Mesenchymal stem cell (in vitro differentiated cells and primary cell): ENCODE measurements at regions not wholly inside any gene's neighbourhood (a gene's known extent, or its start where the extent isn't known, plus 50 kb on each side); places are given as distances from the start of the nearest gene placed in this dataset.

Experiments
- DNase-seq: peaks from one replicate; pipeline ENCODE4 v3.0.0-alpha.2; 2013
- H2AFZ ChIP-seq: one replicate; pipeline ENCODE4 v1.6.1; 2013; ENCODE audit warnings: low read depth, mild to moderate bottlenecking, control low read depth, inconsistent platforms, low read length, moderate library complexity
- H2AK5ac ChIP-seq: 2 replicates; pipeline ENCODE4 v1.6.1; 2013; ENCODE audit warnings: low read length, moderate library complexity, mild to moderate bottlenecking, inconsistent platforms; ENCODE audit not compliant: severe bottlenecking
- H2BK120ac ChIP-seq: one replicate; pipeline ENCODE4 v1.6.1; 2013; ENCODE audit warnings: low read depth, mild to moderate bottlenecking, inconsistent platforms, low read length, moderate library complexity
- H2BK12ac ChIP-seq, 2 experiments: one replicate each; pipeline ENCODE4 v1.6.1; 2013; ENCODE audit warnings: inconsistent platforms in 2 of 2, low read length in 2 of 2, mild to moderate bottlenecking in 2 of 2, moderate library complexity in 2 of 2, control low read depth in 1 of 2
- H2BK15ac ChIP-seq: one replicate; pipeline ENCODE4 v1.6.1; 2013; ENCODE audit warnings: mild to moderate bottlenecking, low read depth, inconsistent platforms; ENCODE audit not compliant: poor library complexity, severe bottlenecking
- H2BK5ac ChIP-seq: 2 replicates; pipeline ENCODE4 v1.6.1; 2013; ENCODE audit warnings: low read depth, mild to moderate bottlenecking, low read length, control low read depth, inconsistent platforms; ENCODE audit not compliant: poor library complexity, severe bottlenecking
- H3K14ac ChIP-seq, 2 experiments: one replicate each; pipeline ENCODE4 v1.6.1; 2013; ENCODE audit warnings: inconsistent platforms in 2 of 2, low read length in 2 of 2, control low read depth in 1 of 2, mild to moderate bottlenecking in 1 of 2, moderate library complexity in 1 of 2
- H3K18ac ChIP-seq, 2 experiments: one replicate each; pipeline ENCODE4 v1.6.1; 2013; ENCODE audit warnings: inconsistent platforms in 2 of 2, low read length in 2 of 2, control low read depth in 1 of 2, low read depth in 1 of 2, mild to moderate bottlenecking in 1 of 2
- H3K23ac ChIP-seq, 2 experiments: one replicate each; pipeline ENCODE4 v1.6.1; 2013; ENCODE audit warnings: inconsistent platforms in 2 of 2, low read length in 2 of 2, mild to moderate bottlenecking in 2 of 2, moderate library complexity in 2 of 2, control low read depth in 1 of 2
- H3K27ac ChIP-seq: 2 replicates; pipeline ENCODE4 v1.5.1; 2013; ENCODE audit warnings: mild to moderate bottlenecking, moderate library complexity, low read length, control low read depth, inconsistent platforms; ENCODE audit not compliant: poor library complexity, severe bottlenecking
- H3K27me3 ChIP-seq, 2 experiments: 2 replicates each; pipeline versions ENCODE4 v1.6.1 to v1.7.0; 2013; ENCODE audit warnings: low read length in 2 of 2, mild to moderate bottlenecking in 2 of 2, moderate library complexity in 2 of 2, control low read depth in 1 of 2, inconsistent platforms in 1 of 2; ENCODE audit not compliant: control insufficient read depth in 1 of 2, insufficient read depth in 1 of 2
- H3K36me3 ChIP-seq, 2 experiments: 2 replicates each; pipeline versions ENCODE4 v1.6.1 to v1.7.0; 2013; ENCODE audit warnings: low read length in 2 of 2, control low read depth in 1 of 2, inconsistent platforms in 1 of 2, low read depth in 1 of 2, mild to moderate bottlenecking in 1 of 2; ENCODE audit not compliant: insufficient read depth in 2 of 2, control insufficient read depth in 1 of 2
- H3K4ac ChIP-seq, 2 experiments: one replicate each; pipeline ENCODE4 v1.6.1; 2013; ENCODE audit warnings: inconsistent platforms in 2 of 2, low read length in 2 of 2, mild to moderate bottlenecking in 2 of 2, moderate library complexity in 2 of 2, control low read depth in 1 of 2, low read depth in 1 of 2
- H3K4me1 ChIP-seq: 2 replicates; pipeline ENCODE4 v1.6.1; 2013; ENCODE audit warnings: low read depth, low read length, control low read depth; ENCODE audit not compliant: control insufficient read depth, insufficient read depth
- H3K4me2 ChIP-seq: 2 replicates; pipeline ENCODE4 v1.6.1; 2013; ENCODE audit warnings: low read length, mild to moderate bottlenecking, inconsistent platforms; ENCODE audit not compliant: poor library complexity, severe bottlenecking
- H3K4me3 ChIP-seq, 2 experiments: 2 replicates each; pipeline versions ENCODE4 v1.5.1 to v1.7.0; 2013; ENCODE audit warnings: low read length in 2 of 2, mild to moderate bottlenecking in 2 of 2, control low read depth in 1 of 2, low read depth in 1 of 2; ENCODE audit not compliant: insufficient read depth in 1 of 2
- H3K79me1 ChIP-seq: replicated peaks from 2 replicates; pipeline ENCODE4 v1.6.1; 2013; ENCODE audit warnings: mild to moderate bottlenecking, control low read depth, low read length, inconsistent platforms; ENCODE audit not compliant: poor library complexity, severe bottlenecking
- H3K9ac ChIP-seq: 2 replicates; pipeline ENCODE4 v1.7.0; 2013; ENCODE audit warnings: mild to moderate bottlenecking, low read length, moderate library complexity
- H3K9me3 ChIP-seq: 2 replicates; pipeline ENCODE4 v1.7.0; 2013; ENCODE audit warnings: mild to moderate bottlenecking, low read length; ENCODE audit not compliant: control insufficient read depth
- H4K8ac ChIP-seq: one replicate; pipeline ENCODE4 v1.6.1; 2013; ENCODE audit warnings: inconsistent platforms, mild to moderate bottlenecking, low read length, moderate library complexity
- H4K91ac ChIP-seq: one replicate; pipeline ENCODE4 v1.6.1; 2013; ENCODE audit warnings: mild to moderate bottlenecking, low read length, inconsistent platforms
- WGBS: methylation state at CpG from one replicate; pipeline ENCODE4 v1.1.7; 2013; ENCODE audit warnings: mixed read lengths; 5-methylcytosine and 5-hydroxymethylcytosine counted together

DNA sequence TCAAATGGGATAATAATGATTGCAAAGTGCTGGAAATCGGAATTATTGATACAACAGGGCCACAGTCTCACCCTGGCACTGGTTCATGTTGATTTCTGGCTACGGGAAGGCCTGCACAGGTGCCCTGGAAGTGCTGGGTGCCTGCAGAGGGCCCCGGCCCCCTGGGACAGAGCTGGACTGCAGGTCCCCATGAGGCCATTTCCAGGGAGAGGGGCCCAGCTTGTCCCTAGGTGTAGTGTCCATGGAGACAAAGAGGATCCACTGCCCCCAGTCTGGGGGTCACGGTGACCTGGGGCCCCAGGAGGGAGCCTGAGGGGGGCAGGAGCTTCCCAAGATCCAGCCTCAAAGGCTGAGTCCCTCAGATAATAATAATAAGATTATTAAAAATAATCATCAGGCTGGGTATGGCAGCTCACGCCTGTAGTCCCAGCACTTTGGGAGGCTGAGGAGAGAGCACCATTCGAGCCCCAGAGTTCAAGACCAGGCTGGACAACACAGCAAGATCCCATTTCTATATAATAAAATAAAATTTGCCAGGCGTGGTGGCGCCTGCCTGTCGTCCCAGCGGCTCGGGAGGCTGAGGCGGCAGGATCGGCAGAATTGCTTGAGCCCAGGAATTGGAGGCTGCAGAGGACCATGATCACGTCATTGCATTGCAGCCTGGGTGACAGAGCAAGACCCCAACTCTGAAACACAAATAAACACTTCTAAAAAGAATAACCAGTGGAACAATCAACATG is 98.1 kb downstream of the MICALL2 start:
- Histone ChIP-seq H4K91ac (no peak overlapping the region), H3K79me1 (no peaks in the 10 kb centered on the region), H3K4me3 (no peak overlapping the region), H3K9ac (no peak overlapping the region), H2BK12ac (no peak overlapping the region), H2AK5ac (no peak overlapping the region), H3K23ac (no peak overlapping the region), H2BK15ac (no peak overlapping the region), H3K4ac (no peak overlapping the region), H3K36me3 (no peaks in the 10 kb centered on the region), H3K4me1 (peaks cover 2% of the 10 kb centered on the region), H2AFZ (no peak overlapping the region), H3K14ac (no peak overlapping the region), H3K27ac (no peak overlapping the region), H2BK120ac (no peak overlapping the region), H4K8ac (no peak overlapping the region), H3K18ac (no peak overlapping the region), H3K4me2 (no peak overlapping the region), H2BK5ac (no peak overlapping the region), H3K27me3 (peaks cover 19 to 42% of the 10 kb centered on the region in 2 experiments), H3K9me3 (peaks cover 10% of the 10 kb centered on the region)
- no peak for DNase-seq
- WGBS, result 88% methylated on average over 12 of the region's 14 CpGs

- H3K4me1 ChIP-seq, result peaks cover 2% of the 10 kb centered on the region
- H2BK5ac ChIP-seq, result no peak overlapping the region
- H2BK120ac ChIP-seq, result no peak overlapping the region
- no peak overlapping the region for H3K27ac ChIP-seq
- 59% methylated on average over 7 of the region's 13 CpGs for WGBS
- no peaks in the 10 kb centered on the region for H3K36me3 ChIP-seq
- no peak overlapping the region for H2BK12ac ChIP-seq
- no peaks in the 10 kb centered on the region for H3K79me1 ChIP-seq
- peaks cover 24 to 44% of the 10 kb centered on the region in 2 experiments for H3K27me3 ChIP-seq
- no peak overlapping the region for H3K4ac ChIP-seq
- no peak overlapping the region for H3K18ac ChIP-seq
- no peak overlapping the region for H4K91ac ChIP-seq
- H4K8ac ChIP-seq, result no peak overlapping the region
- DNase-seq, result no peak
- H3K9me3 ChIP-seq, result peaks cover 10% of the 10 kb centered on the region
- H2AFZ ChIP-seq, result no peak overlapping the region
- no peak overlapping the region for H2BK15ac ChIP-seq
- H2AK5ac ChIP-seq, result no peak overlapping the region
- H3K4me3 ChIP-seq, result no peak overlapping the region
- no peak overlapping the region for H3K9ac ChIP-seq
- no peak overlapping the region for H3K14ac ChIP-seq
- H3K23ac ChIP-seq, result no peak overlapping the region
- no peak overlapping the region for H3K4me2 ChIP-seq
Observed at GRCh38 chr7:1361756-1362125, 97.5 kb downstream of the MICALL2 start.

GRCh38 chr7:1362301-1362700 is 97.0 kb downstream of the MICALL2 start:
- no peak overlapping the region for H2AK5ac ChIP-seq
- H3K4ac ChIP-seq, result no peak overlapping the region
- no peak overlapping the region for H4K91ac ChIP-seq
- no peak overlapping the region for H3K27ac ChIP-seq
- peaks cover 30 to 44% of the 10 kb centered on the region in 2 experiments for H3K27me3 ChIP-seq
- H3K14ac ChIP-seq, result no peak overlapping the region
- no peak overlapping the region for H2AFZ ChIP-seq
- no peak overlapping the region for H2BK5ac ChIP-seq
- no peak overlapping the region for H3K18ac ChIP-seq
- peaks cover 2% of the 10 kb centered on the region for H3K4me1 ChIP-seq
- H3K23ac ChIP-seq, result no peak overlapping the region
- no peaks in the 10 kb centered on the region for H3K79me1 ChIP-seq
- no peak overlapping the region for H3K9ac ChIP-seq
- WGBS, result 91% methylated on average over 12 of the region's 12 CpGs
- H3K4me2 ChIP-seq, result no peak overlapping the region
- H2BK15ac ChIP-seq, result no peak overlapping the region
- H2BK120ac ChIP-seq, result no peak overlapping the region
- H3K9me3 ChIP-seq, result peaks cover 10% of the 10 kb centered on the region
- no peaks in the 10 kb centered on the region for H3K36me3 ChIP-seq
- H3K4me3 ChIP-seq, result no peak overlapping the region
- DNase-seq, result no peak
- H4K8ac ChIP-seq, result no peak overlapping the region
- no peak overlapping the region for H2BK12ac ChIP-seq

- H2BK12ac ChIP-seq, result no peak overlapping the region
- no peak overlapping the region for H2AK5ac ChIP-seq
- H2AFZ ChIP-seq, result no peak overlapping the region
- H3K23ac ChIP-seq, result no peak overlapping the region
- H3K27ac ChIP-seq, result no peak overlapping the region
- no peak overlapping the region for H3K4me3 ChIP-seq
- H3K9me3 ChIP-seq, result peaks cover 10% of the 10 kb centered on the region
- DNase-seq, result no peak
- H3K9ac ChIP-seq, result no peak overlapping the region
- H3K4me2 ChIP-seq, result no peak overlapping the region
- no peaks in the 10 kb centered on the region for H3K36me3 ChIP-seq
- peaks cover 48 to 55% of the 10 kb centered on the region in 2 experiments for H3K27me3 ChIP-seq
- H3K4ac ChIP-seq, result no peak overlapping the region
- no peak overlapping the region for H3K14ac ChIP-seq
- H3K79me1 ChIP-seq, result no peaks in the 10 kb centered on the region
- no peak overlapping the region for H4K91ac ChIP-seq
- no peak overlapping the region for H2BK15ac ChIP-seq
- no peak overlapping the region for H3K18ac ChIP-seq
- no peak overlapping the region for H2BK5ac ChIP-seq
- peaks cover 4% of the 10 kb centered on the region for H3K4me1 ChIP-seq
- WGBS, result 83% methylated on average over 36 of the region's 36 CpGs
- no peak overlapping the region for H2BK120ac ChIP-seq
- H4K8ac ChIP-seq, result no peak overlapping the region
Observed at GRCh38 chr7:1364068-1364905, 95.0 kb downstream of the MICALL2 start.
